SU-DHL-6 (cell line): ENCODE measurements at regions not wholly inside any gene's neighbourhood (a gene's known extent, or its start where the extent isn't known, plus 50 kb on each side); places are given as distances from the start of the nearest gene placed in this dataset.

ENCODE experiments used
- H2AFZ ChIP-seq: fragments of 200-600 bp; sonication (generic); 2 replicates; pipeline ENCODE4 v1.6.1; 2014; ENCODE audit warnings: low read depth, mild to moderate bottlenecking, moderate library complexity, mixed read lengths, antibody characterized with exemption, low read length; ENCODE audit not compliant: severe bottlenecking
- H3F3A ChIP-seq: fragments of 200-600 bp; shearing (Covaris generic); 2 replicates; pipeline ENCODE4 v1.6.0; 2016; ENCODE audit warnings: antibody characterized with exemption, mild to moderate bottlenecking; ENCODE audit not compliant: insufficient read depth
- H3K27ac ChIP-seq: fragments of 200-600 bp; sonication (generic); 2 replicates; pipeline ENCODE4 v1.5.1; 2016; ENCODE audit warnings: low read depth, mild to moderate bottlenecking, low read length, moderate library complexity, mixed read lengths
- H3K27me3 ChIP-seq: fragments of 200-600 bp; sonication (generic), shearing (Covaris generic); 2 replicates; pipeline ENCODE4 v1.6.0; 2014; ENCODE audit warnings: mild to moderate bottlenecking, low read length
- H3K36me3 ChIP-seq: fragments of 200-600 bp; sonication (generic); 2 replicates; pipeline ENCODE4 v1.6.1; 2014; ENCODE audit warnings: mild to moderate bottlenecking, low read length, mixed read lengths
- H3K4me2 ChIP-seq: fragments of 300-600, 200-600 bp; shearing (Covaris generic), sonication (generic); 2 replicates; pipeline ENCODE4 v1.6.0; 2014; ENCODE audit warnings: low read length, low read depth, mild to moderate bottlenecking; ENCODE audit not compliant: poor library complexity, severe bottlenecking
- H3K4me3 ChIP-seq: fragments of 200-600 bp; sonication (generic); 2 replicates; pipeline ENCODE4 v1.5.1; 2014; ENCODE audit warnings: antibody characterized with exemption, low read length, mild to moderate bottlenecking, mixed read lengths; ENCODE audit not compliant: insufficient read depth, poor library complexity, severe bottlenecking
- H3K79me2 ChIP-seq: fragments of 200-600 bp; sonication (generic); 2 replicates; pipeline ENCODE4 v1.6.1; 2014; ENCODE audit warnings: mild to moderate bottlenecking, low read length, moderate library complexity; ENCODE audit not compliant: insufficient read depth
- H3K9ac ChIP-seq: fragments of 200-600 bp; sonication (generic); 2 replicates; pipeline ENCODE4 v1.7.0; 2014; ENCODE audit warnings: mild to moderate bottlenecking, low read length
- H3K9me2 ChIP-seq: fragments of 200-600 bp; sonication (generic); replicated peaks from 2 replicates; pipeline ENCODE4 v1.6.1; 2014; ENCODE audit warnings: low read length; ENCODE audit not compliant: insufficient read depth
- H3K9me3 ChIP-seq: fragments of 200-600 bp; sonication (generic); 2 replicates; pipeline ENCODE4 v1.6.1; 2014; ENCODE audit warnings: low read length, mixed read lengths; ENCODE audit not compliant: insufficient read depth
- H4K20me1 ChIP-seq: fragments of 200-600 bp; sonication (generic); 2 replicates; pipeline ENCODE4 v1.6.1; 2014; ENCODE audit warnings: low read depth, mild to moderate bottlenecking, antibody characterized with exemption, low read length, moderate library complexity, mixed read lengths
- CTCF ChIP-seq: fragments of 200-600 bp; sonication (generic); IDR thresholded peaks from one replicate; pipeline ENCODE4 v1.5.1; 2017; ENCODE audit warnings: antibody characterized with exemption, mild to moderate bottlenecking, low read length, moderate library complexity; ENCODE audit not compliant: insufficient read depth, poor library complexity, severe bottlenecking
- EZH2phosphoT487 ChIP-seq: fragments of 200-600 bp; sonication (generic), shearing (Covaris generic); conservative IDR thresholded peaks from 2 replicates; pipeline ENCODE4 v1.6.1; 2018; ENCODE audit warnings: mild to moderate bottlenecking, antibody characterized with exemption, low read length, moderate library complexity, mixed read lengths

- no peaks in the 10 kb centered on the region for H4K20me1 ChIP-seq
- H3K79me2 ChIP-seq, result no peaks in the 10 kb centered on the region
- no peaks in the 10 kb centered on the region for H3K9me2 ChIP-seq
- H3K4me3 ChIP-seq, result no peak overlapping the region
- H2AFZ ChIP-seq, result no peak overlapping the region
- no peak overlapping the region for H3K27ac ChIP-seq
- H3K9me3 ChIP-seq, result no peaks in the 10 kb centered on the region
- H3K27me3 ChIP-seq, result no peaks in the 10 kb centered on the region
- no peaks in the 10 kb centered on the region for H3K36me3 ChIP-seq
- no peak overlapping the region for H3K9ac ChIP-seq
- no peak for TF ChIP-seq EZH2phosphoT487
- no peak for TF ChIP-seq CTCF
- no peak overlapping the region for H3K4me2 ChIP-seq
- no peaks in the 10 kb centered on the region for H3F3A ChIP-seq
Observed at GRCh38 chr4:123749383-123749782, 352.8 kb downstream of the SPRY1 start.

GRCh38 chr4:123750044-123750443 lies 353.4 kb downstream of the SPRY1 start:
- H3K9me2 ChIP-seq, result no peaks in the 10 kb centered on the region
- H3K27me3 ChIP-seq, result no peaks in the 10 kb centered on the region
- H3K27ac ChIP-seq, result no peak overlapping the region
- H3F3A ChIP-seq, result no peaks in the 10 kb centered on the region
- H3K4me2 ChIP-seq, result no peak overlapping the region
- H3K79me2 ChIP-seq, result no peaks in the 10 kb centered on the region
- no peak overlapping the region for H3K4me3 ChIP-seq
- no peaks in the 10 kb centered on the region for H3K9me3 ChIP-seq
- H3K36me3 ChIP-seq, result no peaks in the 10 kb centered on the region
- no peak overlapping the region for H3K9ac ChIP-seq
- TF ChIP-seq CTCF (no peak), EZH2phosphoT487 (no peak)
- H2AFZ ChIP-seq, result no peak overlapping the region
- H4K20me1 ChIP-seq, result no peaks in the 10 kb centered on the region

- H3K9me3 ChIP-seq, result no peaks in the 10 kb centered on the region
- H3K27me3 ChIP-seq, result no peaks in the 10 kb centered on the region
Observed at GRCh38 chr4:123755655-123756054, 359.1 kb downstream of the SPRY1 start.

More at GRCh38 chr4:123755655-123756054, 359.1 kb downstream of the SPRY1 start:
- no peaks in the 10 kb centered on the region for H3F3A ChIP-seq
- no peak overlapping the region for H3K4me3 ChIP-seq
- no peak overlapping the region for H3K9ac ChIP-seq
- no peaks in the 10 kb centered on the region for H3K36me3 ChIP-seq
- no peaks in the 10 kb centered on the region for H3K79me2 ChIP-seq
- H3K9me2 ChIP-seq, result no peaks in the 10 kb centered on the region
- no peak for TF ChIP-seq CTCF
- H3K4me2 ChIP-seq, result no peak overlapping the region
- no peak overlapping the region for H2AFZ ChIP-seq
- no peak overlapping the region for H3K27ac ChIP-seq
- no peaks in the 10 kb centered on the region for H4K20me1 ChIP-seq
